OCI-LY3 (cell line): ENCODE measurements at regions not wholly inside any gene's neighbourhood (a gene's known extent, or its start where the extent isn't known, plus 50 kb on each side); places are given as distances from the start of the nearest gene placed in this dataset.
A peak's percentile ranks its signal among the peaks of the same experiment; 100 is the strongest.
"Not testable (repeated sequence)": the region's sequence is repeated elsewhere in the genome, so short reads cannot be mapped to it uniquely, and the experiment has no call there.

Experiments
- H2AFZ ChIP-seq: fragments of 200-600, 300-600 bp; shearing (Covaris generic); 2 replicates; pipeline ENCODE4 v1.6.0; 2014; ENCODE audit warnings: antibody characterized with exemption, low read depth, low read length
- H3K27ac ChIP-seq: fragments of 200-600, 300-600 bp; sonication (generic); 2 replicates; pipeline ENCODE4 v1.5.1; 2014; ENCODE audit warnings: mild to moderate bottlenecking, low read length, moderate library complexity, mixed read lengths
- H3K27me3 ChIP-seq: fragments of 200-600, 300-600 bp; sonication (generic); 2 replicates; pipeline ENCODE4 v1.6.1; 2014; ENCODE audit warnings: low read depth, low read length, mixed read lengths
- H3K36me3 ChIP-seq: fragments of 200-600, 300-600 bp; sonication (generic); replicated peaks from 2 replicates; pipeline ENCODE3; 2014; ENCODE audit warnings: low read depth, low read length, mixed read lengths
- H3K4me1 ChIP-seq: fragments of 300-600, 200-600 bp; sonication (generic); 2 replicates; pipeline ENCODE4 v1.6.1; 2014; ENCODE audit warnings: low read length, mixed read lengths
- H3K4me2 ChIP-seq: fragments of 200-600, 300-600 bp; sonication (generic); 2 replicates; pipeline ENCODE4 v1.6.1; 2014; ENCODE audit warnings: low read length, mixed read lengths
- H3K4me3 ChIP-seq: fragments of 300-600, 200-600 bp; sonication (generic); 2 replicates; pipeline ENCODE4 v1.5.1; 2014; ENCODE audit warnings: antibody characterized with exemption, mild to moderate bottlenecking, low read length, moderate library complexity
- H3K79me2 ChIP-seq: fragments of 300-600, 200-600 bp; shearing (Covaris generic); 2 replicates; pipeline ENCODE4 v1.6.1; 2014; ENCODE audit warnings: mild to moderate bottlenecking, low read length, mixed read lengths
- H3K9ac ChIP-seq: fragments of 300-600, 200-600 bp; shearing (Covaris generic); 2 replicates; pipeline ENCODE4 v1.6.0; 2014; ENCODE audit warnings: mild to moderate bottlenecking, low read length, moderate library complexity
- H3K9me3 ChIP-seq: fragments of 200-600, 300-600 bp; shearing (Covaris generic); 2 replicates; pipeline ENCODE4 v1.6.1; 2014; ENCODE audit warnings: low read length, mixed read lengths; ENCODE audit not compliant: insufficient read depth
- H4K20me1 ChIP-seq: fragments of 200-600, 300-600 bp; sonication (generic); 2 replicates; pipeline ENCODE4 v1.6.1; 2016; ENCODE audit warnings: low read length, mixed read lengths; ENCODE audit not compliant: insufficient read depth
- EZH2phosphoT487 ChIP-seq: fragments of 200-600 bp; shearing (Covaris generic); IDR thresholded peaks from 2 replicates; pipeline ENCODE4 v1.6.1; 2018; ENCODE audit warnings: antibody characterized with exemption, mixed run types, low read depth
- TF ChIP-seq, protein P1 (sequence below): fragments of 200-600, 300-600 bp; sonication (generic); IDR thresholded peaks from 2 replicates; pipeline ENCODE4 v1.5.1; 2014; ENCODE audit warnings: antibody characterized with exemption, low read length, low read depth

- Histone ChIP-seq H3K9me3 (no peaks in the 10 kb centered on the region), H4K20me1 (no peaks in the 10 kb centered on the region), H2AFZ (no peak overlapping the region), H3K79me2 (no peaks in the 10 kb centered on the region), H3K9ac (no peak overlapping the region), H3K4me1 (no peaks in the 10 kb centered on the region), H3K27ac (no peak overlapping the region), H3K36me3 (no peaks in the 10 kb centered on the region), H3K4me2 (no peak overlapping the region), H3K27me3 (no peaks in the 10 kb centered on the region), H3K4me3 (no peak overlapping the region)
- no peak for TF ChIP-seq EZH2phosphoT487
- TF ChIP-seq, protein P1, sequence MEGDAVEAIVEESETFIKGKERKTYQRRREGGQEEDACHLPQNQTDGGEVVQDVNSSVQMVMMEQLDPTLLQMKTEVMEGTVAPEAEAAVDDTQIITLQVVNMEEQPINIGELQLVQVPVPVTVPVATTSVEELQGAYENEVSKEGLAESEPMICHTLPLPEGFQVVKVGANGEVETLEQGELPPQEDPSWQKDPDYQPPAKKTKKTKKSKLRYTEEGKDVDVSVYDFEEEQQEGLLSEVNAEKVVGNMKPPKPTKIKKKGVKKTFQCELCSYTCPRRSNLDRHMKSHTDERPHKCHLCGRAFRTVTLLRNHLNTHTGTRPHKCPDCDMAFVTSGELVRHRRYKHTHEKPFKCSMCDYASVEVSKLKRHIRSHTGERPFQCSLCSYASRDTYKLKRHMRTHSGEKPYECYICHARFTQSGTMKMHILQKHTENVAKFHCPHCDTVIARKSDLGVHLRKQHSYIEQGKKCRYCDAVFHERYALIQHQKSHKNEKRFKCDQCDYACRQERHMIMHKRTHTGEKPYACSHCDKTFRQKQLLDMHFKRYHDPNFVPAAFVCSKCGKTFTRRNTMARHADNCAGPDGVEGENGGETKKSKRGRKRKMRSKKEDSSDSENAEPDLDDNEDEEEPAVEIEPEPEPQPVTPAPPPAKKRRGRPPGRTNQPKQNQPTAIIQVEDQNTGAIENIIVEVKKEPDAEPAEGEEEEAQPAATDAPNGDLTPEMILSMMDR, result no peak
Observed at GRCh38 chr4:72706684-72707083, 137.7 kb upstream of the ADAMTS3 start.

GRCh38 chr4:72704925-72705640 lies 136.1 kb upstream of the ADAMTS3 start:
- not testable (repeated sequence) for H3K27me3 ChIP-seq, H3K27ac ChIP-seq, H3K9me3 ChIP-seq, H4K20me1 ChIP-seq, H3K36me3 ChIP-seq, H3K4me2 ChIP-seq, H3K79me2 ChIP-seq, H3K4me1 ChIP-seq, H3K9ac ChIP-seq, H3K4me3 ChIP-seq, H2AFZ ChIP-seq

GRCh38 chr4:72702948-72703347 lies 133.9 kb upstream of the ADAMTS3 start:
- Histone ChIP-seq H3K4me3 (no peak overlapping the region), H3K9me3 (no peaks in the 10 kb centered on the region), H4K20me1 (no peaks in the 10 kb centered on the region), H3K27me3 (no peaks in the 10 kb centered on the region), H3K79me2 (no peaks in the 10 kb centered on the region), H3K27ac (no peak overlapping the region), H3K4me1 (no peaks in the 10 kb centered on the region), H2AFZ (0 out of 2 replicates have a peak overlapping the region, but pooled peaks have one; percentile 26), H3K4me2 (no peak overlapping the region), H3K9ac (no peak overlapping the region), H3K36me3 (no peaks in the 10 kb centered on the region)
- TF ChIP-seq EZH2phosphoT487, result no peak
- TF ChIP-seq, protein P1, result no peak

DNA sequence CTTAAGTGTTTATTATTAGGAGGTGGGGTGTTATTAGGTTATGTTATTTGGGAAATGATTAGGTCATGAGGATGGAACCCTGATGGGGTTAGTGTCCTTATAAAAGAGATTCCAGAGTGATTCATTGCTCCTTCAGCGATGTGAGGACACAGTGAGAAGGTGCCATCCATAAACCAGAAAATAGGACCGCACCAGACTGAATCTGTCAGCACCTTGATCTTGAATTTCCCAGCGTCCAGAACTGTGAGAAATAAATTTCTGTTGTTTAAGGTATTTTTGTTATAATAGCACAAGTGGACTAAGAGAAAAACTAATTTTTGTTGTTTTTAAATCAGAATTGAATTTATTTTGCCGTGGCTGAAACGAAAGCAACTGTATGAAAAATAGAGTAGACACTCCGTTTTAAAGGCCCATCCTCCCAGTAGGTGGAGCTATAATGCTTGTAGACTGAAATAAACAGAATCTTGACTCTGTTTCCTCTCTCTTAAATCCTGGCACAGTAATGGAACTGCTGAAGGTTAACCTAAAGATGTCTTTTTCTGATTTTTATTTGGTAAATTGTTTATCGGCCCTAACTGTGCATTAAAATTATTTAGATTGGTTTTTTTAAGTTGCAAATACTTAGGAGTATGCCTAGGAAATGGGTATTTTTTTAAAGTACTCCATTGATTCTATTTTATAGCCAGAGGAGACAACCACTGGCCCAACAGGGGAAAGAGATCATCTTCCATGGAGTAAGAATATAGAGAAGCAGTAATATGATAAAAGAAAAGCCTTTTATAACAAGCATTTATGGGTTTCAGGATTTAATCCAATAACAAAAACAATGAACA lies 133.2 kb upstream of the ADAMTS3 start:
- no peaks in the 10 kb centered on the region for H4K20me1 ChIP-seq
- no peaks in the 10 kb centered on the region for H3K79me2 ChIP-seq
- peak overlapping the region; percentile 78 for H3K4me3 ChIP-seq
- peak overlapping the region; percentile 98 for H2AFZ ChIP-seq
- no peaks in the 10 kb centered on the region for H3K36me3 ChIP-seq
- H3K9me3 ChIP-seq, result no peaks in the 10 kb centered on the region
- no peaks in the 10 kb centered on the region for H3K27me3 ChIP-seq
- H3K27ac ChIP-seq, result no peak overlapping the region
- TF ChIP-seq, protein P1, result peak; percentile 86
- TF ChIP-seq EZH2phosphoT487, result no peak
- H3K4me2 ChIP-seq, result peak overlapping the region; percentile 67
- H3K9ac ChIP-seq, result peak overlapping the region; percentile 40
- H3K4me1 ChIP-seq, result no peaks in the 10 kb centered on the region
